ENCODE measurements at regions not wholly inside any gene's neighbourhood (a gene's known extent, or its start where the extent isn't known, plus 50 kb on each side); places are given as distances from the start of the nearest gene placed in this dataset.

GRCh38 chr10:107806026-107806425, 641.5 kb upstream of the SORCS1 start:
- TF ChIP-seq CTCF (IDR thresholded peaks at IDR 0.05; ENCODE audit: insufficient read depth, low read depth, low read length): no peak
- no peak for DNase-seq (ENCODE audit: low read depth)
- no peak overlapping the region for H3K4me3 ChIP-seq (ENCODE audit: low read depth, low read length)

DNA sequence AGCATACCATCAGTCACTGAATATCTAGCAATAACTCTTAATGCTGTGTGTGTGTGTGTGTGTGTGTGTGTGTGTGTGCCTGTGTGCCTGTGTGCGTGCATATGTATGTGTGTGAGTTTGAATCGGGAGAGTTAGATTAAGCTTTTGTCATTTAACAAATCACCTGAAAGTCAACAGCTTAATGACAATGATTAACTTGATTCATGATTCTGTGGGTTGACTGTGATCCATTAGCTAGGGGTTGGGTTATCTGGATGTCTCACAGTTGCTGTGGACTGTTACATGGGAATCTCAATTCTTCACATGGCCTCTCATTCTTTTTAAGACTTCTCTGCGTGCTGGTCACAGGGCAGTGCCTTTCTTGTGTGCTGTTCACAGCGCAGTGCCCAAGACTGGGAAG, 639.0 kb upstream of the SORCS1 start:
- no peak for TF ChIP-seq CTCF (IDR thresholded peaks at IDR 0.05; ENCODE audit: insufficient read depth, low read depth, low read length)

DNA sequence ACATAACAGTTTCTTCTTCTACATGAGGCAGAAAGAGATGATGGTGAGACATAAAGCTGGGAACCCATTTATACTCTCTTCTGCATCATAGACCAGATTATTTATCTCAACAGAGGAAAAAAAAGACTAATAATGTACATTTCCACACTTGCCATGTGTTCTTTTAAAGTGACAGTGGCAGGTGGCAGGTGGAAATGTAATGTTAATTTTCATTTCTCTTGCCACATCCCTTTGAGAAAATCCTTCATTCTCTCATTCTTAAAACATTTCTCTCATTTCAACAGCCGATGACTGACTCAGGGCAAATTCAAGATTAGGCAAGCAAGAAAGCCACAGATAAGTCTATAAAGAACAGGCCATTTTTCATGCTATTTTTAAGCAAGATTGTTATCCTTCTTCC, 635.6 kb upstream of the SORCS1 start:
- no peak for DNase-seq (ENCODE audit: low read depth)
- no peak overlapping the region for H3K4me3 ChIP-seq (ENCODE audit: low read depth, low read length)
- no peak for TF ChIP-seq CTCF (IDR thresholded peaks at IDR 0.05; ENCODE audit: insufficient read depth, low read depth, low read length)

More for the DNA sequence above, 639.0 kb upstream of the SORCS1 start:
- DNase-seq (ENCODE audit: low read depth): no peak
- H3K4me3 ChIP-seq (ENCODE audit: low read depth, low read length): no peak overlapping the region

GRCh38 chr10:107790271-107790670, 625.8 kb upstream of the SORCS1 start:
- peak; percentile 3 for DNase-seq (ENCODE audit: low read depth)
- no peak overlapping the region for H3K4me3 ChIP-seq (ENCODE audit: low read depth, low read length)
- TF ChIP-seq CTCF (IDR thresholded peaks at IDR 0.05; ENCODE audit: insufficient read depth, low read depth, low read length): no peak

DNA sequence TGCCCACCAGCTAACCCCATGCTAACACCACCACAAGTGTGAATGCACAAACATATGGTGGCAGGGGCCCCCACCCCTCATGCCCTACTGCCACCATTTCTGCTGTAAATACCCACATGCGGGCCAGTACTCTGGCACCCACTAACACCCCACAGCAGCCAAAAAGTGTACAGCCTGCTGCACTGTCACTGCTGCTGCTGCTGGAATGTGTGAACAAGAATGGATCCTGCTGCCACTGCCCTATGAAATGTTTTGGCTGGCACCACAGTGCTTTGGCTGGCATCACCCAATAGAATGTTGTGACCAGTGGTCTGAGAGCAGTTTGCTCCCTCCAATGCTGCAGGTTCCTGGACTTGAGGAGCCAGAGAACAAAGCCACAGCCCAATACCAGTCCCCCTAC, 606.6 kb upstream of the SORCS1 start:
- no peak for TF ChIP-seq CTCF (IDR thresholded peaks at IDR 0.05; ENCODE audit: insufficient read depth, low read depth, low read length)
- no peak overlapping the region for H3K4me3 ChIP-seq (ENCODE audit: low read depth, low read length)
- no peak for DNase-seq (ENCODE audit: low read depth)

- DNase-seq (ENCODE audit: low read depth): no peak
- TF ChIP-seq CTCF (IDR thresholded peaks at IDR 0.05; ENCODE audit: insufficient read depth, low read depth, low read length): no peak
- H3K4me3 ChIP-seq (ENCODE audit: low read depth, low read length): no peak overlapping the region
These were observed 602.7 kb upstream of the SORCS1 start for GRCh38 chr10:107767185-107767584.

GRCh38 chr10:107754814-107755213, 590.3 kb upstream of the SORCS1 start:
- no peak for TF ChIP-seq CTCF (IDR thresholded peaks at IDR 0.05; ENCODE audit: insufficient read depth, low read depth, low read length)
- no peak overlapping the region for H3K4me3 ChIP-seq (ENCODE audit: low read depth, low read length)
- DNase-seq (ENCODE audit: low read depth): no peak

All from fibroblast of villous mesenchyme (primary cell).